ENCODE measurements at regions not wholly inside any gene's neighbourhood (a gene's known extent, or its start where the extent isn't known, plus 50 kb on each side); places are given as distances from the start of the nearest gene placed in this dataset.

DNA sequence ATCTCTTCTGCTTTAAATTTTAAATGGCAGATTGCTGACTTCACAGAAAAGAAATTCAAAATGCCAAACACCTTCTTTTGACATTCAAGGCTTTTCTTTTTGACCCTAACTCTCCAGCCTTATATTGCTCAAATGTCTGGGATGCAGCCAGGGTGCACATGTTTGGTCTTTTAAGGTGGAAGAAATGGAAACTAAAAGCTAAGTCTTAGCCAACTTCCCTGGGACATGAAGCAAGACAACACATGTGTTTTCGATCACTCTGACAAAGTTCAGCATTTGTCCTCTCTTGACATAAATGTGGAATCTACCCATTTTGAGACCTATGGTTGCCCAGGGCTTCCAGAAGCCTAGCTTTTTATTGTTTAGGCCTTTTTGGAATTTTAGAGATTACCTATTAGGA, 161.6 kb downstream of the RDH14 start:
- TF ChIP-seq, protein P1, sequence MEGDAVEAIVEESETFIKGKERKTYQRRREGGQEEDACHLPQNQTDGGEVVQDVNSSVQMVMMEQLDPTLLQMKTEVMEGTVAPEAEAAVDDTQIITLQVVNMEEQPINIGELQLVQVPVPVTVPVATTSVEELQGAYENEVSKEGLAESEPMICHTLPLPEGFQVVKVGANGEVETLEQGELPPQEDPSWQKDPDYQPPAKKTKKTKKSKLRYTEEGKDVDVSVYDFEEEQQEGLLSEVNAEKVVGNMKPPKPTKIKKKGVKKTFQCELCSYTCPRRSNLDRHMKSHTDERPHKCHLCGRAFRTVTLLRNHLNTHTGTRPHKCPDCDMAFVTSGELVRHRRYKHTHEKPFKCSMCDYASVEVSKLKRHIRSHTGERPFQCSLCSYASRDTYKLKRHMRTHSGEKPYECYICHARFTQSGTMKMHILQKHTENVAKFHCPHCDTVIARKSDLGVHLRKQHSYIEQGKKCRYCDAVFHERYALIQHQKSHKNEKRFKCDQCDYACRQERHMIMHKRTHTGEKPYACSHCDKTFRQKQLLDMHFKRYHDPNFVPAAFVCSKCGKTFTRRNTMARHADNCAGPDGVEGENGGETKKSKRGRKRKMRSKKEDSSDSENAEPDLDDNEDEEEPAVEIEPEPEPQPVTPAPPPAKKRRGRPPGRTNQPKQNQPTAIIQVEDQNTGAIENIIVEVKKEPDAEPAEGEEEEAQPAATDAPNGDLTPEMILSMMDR (IDR thresholded peaks at IDR 0.05; ENCODE audit: low read length), result no peak
- no peak for TF ChIP-seq EZH2 (IDR thresholded peaks at IDR 0.05; ENCODE audit: borderline replicate concordance, low read length)
